BLaER1 (cell line): ENCODE measurements at regions not wholly inside any gene's neighbourhood (a gene's known extent, or its start where the extent isn't known, plus 50 kb on each side); places are given as distances from the start of the nearest gene placed in this dataset.

ENCODE experiments used
- H3K27ac ChIP-seq: shearing (Covaris generic); formaldehyde crosslinking; 2 replicates; pipeline ENCODE4 v1.8.1; 2022
- H3K27me3 ChIP-seq: shearing (Covaris generic); formaldehyde crosslinking; 2 replicates; pipeline ENCODE4 v1.8.1; 2022
- H3K36me3 ChIP-seq: shearing (Covaris generic); formaldehyde crosslinking; 2 replicates; pipeline ENCODE4 v1.8.1; 2022
- H3K4me1 ChIP-seq: shearing (Covaris generic); formaldehyde crosslinking; 2 replicates; pipeline ENCODE4 v1.8.1; 2022
- H3K4me2 ChIP-seq: shearing (Covaris generic); formaldehyde crosslinking; 2 replicates; pipeline ENCODE4 v1.8.1; 2022
- H3K4me3 ChIP-seq: shearing (Covaris generic); formaldehyde crosslinking; 2 replicates; pipeline ENCODE4 v1.8.1; 2022
- H3K9ac ChIP-seq: shearing (Covaris generic); formaldehyde crosslinking; 2 replicates; pipeline ENCODE4 v1.8.1; 2022
- H3K9me3 ChIP-seq: shearing (Covaris generic); formaldehyde crosslinking; 2 replicates; pipeline ENCODE4 v1.8.1; 2022
- H4K20me1 ChIP-seq: shearing (Covaris generic); formaldehyde crosslinking; 2 replicates; pipeline ENCODE4 v1.8.1; 2022
- Cebpa-rat ChIP-seq: shearing (Covaris generic); IDR thresholded peaks from 2 replicates; pipeline ENCODE4 v1.8.1; 2022

DNA sequence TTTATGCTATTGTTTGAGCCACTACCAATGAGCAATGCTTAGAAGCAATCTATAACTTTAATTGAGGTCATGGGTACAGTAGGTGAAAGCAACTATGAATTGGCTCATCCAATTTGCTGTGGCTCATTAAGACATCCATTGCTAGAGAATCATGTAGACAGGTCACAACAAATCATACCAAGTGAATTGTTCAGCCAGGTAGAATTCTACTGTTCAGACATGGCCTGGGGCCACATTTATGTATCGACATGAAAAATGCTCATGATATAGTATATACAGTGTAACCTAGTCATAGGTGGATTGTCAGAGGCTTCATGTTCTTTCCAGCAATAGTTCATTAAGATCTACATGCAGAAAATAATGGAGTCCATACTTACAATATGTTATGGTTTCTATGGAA is 633.7 kb upstream of the EYS start:
- Histone ChIP-seq H3K36me3 (no peaks in the 10 kb centered on the region), H3K4me1 (no peaks in the 10 kb centered on the region), H3K9me3 (no peaks in the 10 kb centered on the region), H4K20me1 (no peaks in the 10 kb centered on the region), H3K4me2 (no peak overlapping the region), H3K4me3 (no peak overlapping the region), H3K9ac (no peak overlapping the region), H3K27me3 (no peaks in the 10 kb centered on the region), H3K27ac (no peak overlapping the region)
- TF ChIP-seq Cebpa-rat = no peak

DNA sequence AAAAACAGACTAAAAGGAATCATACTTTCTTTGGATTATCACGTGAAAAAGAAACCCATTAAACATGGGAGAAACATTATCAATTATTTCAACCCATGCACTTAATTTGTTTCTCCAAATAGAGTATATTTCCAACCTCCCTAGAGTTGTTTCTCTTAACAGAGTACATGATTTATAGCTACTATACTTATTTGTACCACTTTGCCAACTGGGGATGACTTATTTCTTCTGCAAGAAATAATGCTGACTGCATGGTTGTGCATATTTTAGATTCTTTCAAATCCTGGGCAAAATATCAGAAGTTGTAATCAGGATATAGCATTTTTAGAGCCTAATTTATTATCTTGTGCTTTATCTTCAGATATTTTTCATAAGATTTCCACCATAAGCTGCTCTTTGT is 629.1 kb upstream of the EYS start:
- Histone ChIP-seq H4K20me1 (no peaks in the 10 kb centered on the region), H3K4me1 (no peaks in the 10 kb centered on the region), H3K27me3 (no peaks in the 10 kb centered on the region), H3K36me3 (no peaks in the 10 kb centered on the region), H3K9ac (no peak overlapping the region), H3K9me3 (no peaks in the 10 kb centered on the region), H3K27ac (no peak overlapping the region), H3K4me2 (no peak overlapping the region), H3K4me3 (no peak overlapping the region)
- TF ChIP-seq Cebpa-rat = no peak

DNA sequence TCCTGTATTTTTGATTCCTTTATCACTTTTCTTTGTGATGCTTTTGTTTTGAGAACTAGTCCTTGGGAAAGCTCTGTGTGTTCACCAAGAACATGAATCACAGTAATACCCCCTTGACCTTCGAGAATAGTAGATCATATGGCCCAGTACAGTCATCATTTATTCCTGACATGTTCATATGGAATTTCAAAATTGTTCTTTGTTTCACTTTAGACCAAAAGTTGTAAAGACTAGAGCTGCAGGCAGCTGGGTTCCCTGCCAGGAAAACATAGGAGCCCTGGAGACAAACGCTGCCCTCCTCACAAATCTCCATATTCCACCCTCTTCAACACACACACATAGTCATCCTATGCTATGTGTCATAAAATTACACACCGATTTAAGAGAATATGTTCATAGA is 621.2 kb upstream of the EYS start:
- Histone ChIP-seq H3K9me3 (no peaks in the 10 kb centered on the region), H3K4me2 (no peak overlapping the region), H3K4me1 (no peaks in the 10 kb centered on the region), H3K27me3 (no peaks in the 10 kb centered on the region), H3K27ac (no peak overlapping the region), H4K20me1 (no peaks in the 10 kb centered on the region), H3K36me3 (no peaks in the 10 kb centered on the region), H3K9ac (no peak overlapping the region), H3K4me3 (no peak overlapping the region)
- no peak for TF ChIP-seq Cebpa-rat

DNA sequence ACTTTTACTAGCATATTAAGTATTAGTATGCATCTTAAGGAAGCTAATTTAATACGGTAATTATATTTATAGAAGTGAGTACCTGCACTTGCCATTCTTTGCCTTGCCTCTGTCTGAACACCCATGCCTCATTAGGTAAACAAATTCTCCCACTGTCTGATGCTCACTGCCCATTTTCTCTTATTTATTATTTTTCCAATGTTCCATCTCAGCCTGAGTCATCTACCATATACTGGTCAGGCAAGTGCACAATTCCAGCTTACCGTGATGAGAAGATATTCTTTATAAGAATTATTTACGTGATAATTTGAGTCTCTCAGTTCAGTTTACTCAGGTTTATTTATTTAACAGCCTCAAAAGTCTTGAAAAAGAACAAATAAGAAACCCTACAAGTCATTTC is 619.2 kb upstream of the EYS start:
- no peaks in the 10 kb centered on the region for H3K4me1 ChIP-seq
- no peak for TF ChIP-seq Cebpa-rat
- no peak overlapping the region for H3K4me2 ChIP-seq
- no peak overlapping the region for H3K27ac ChIP-seq
- H3K9ac ChIP-seq = no peak overlapping the region
- H3K36me3 ChIP-seq = no peaks in the 10 kb centered on the region
- H3K9me3 ChIP-seq = no peaks in the 10 kb centered on the region
- no peaks in the 10 kb centered on the region for H4K20me1 ChIP-seq
- H3K4me3 ChIP-seq = no peak overlapping the region
- no peaks in the 10 kb centered on the region for H3K27me3 ChIP-seq

DNA sequence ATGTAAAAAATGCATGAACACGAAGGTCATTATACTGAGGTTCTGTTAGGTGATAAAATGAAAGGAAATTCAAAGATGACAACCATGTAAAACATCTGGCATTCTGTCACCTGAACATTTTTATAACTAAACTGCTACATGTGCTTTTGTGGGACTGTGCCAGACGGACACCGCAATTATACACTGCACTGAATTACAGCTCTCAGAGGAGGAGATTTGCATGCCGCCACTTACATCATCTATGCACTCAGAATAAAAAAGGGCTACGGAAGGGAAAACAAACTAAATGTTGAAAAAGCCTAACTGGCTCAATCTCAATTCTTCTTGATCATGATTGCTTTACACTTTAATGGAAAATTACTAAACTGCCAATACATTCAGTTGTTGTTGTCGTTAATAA is 614.0 kb upstream of the EYS start:
- no peak overlapping the region for H3K4me3 ChIP-seq
- H3K4me1 ChIP-seq = no peaks in the 10 kb centered on the region
- H3K36me3 ChIP-seq = no peaks in the 10 kb centered on the region
- H3K9ac ChIP-seq = no peak overlapping the region
- no peaks in the 10 kb centered on the region for H3K27me3 ChIP-seq
- no peak overlapping the region for H3K4me2 ChIP-seq
- no peaks in the 10 kb centered on the region for H3K9me3 ChIP-seq
- no peaks in the 10 kb centered on the region for H4K20me1 ChIP-seq
- no peak for TF ChIP-seq Cebpa-rat
- H3K27ac ChIP-seq = no peak overlapping the region

DNA sequence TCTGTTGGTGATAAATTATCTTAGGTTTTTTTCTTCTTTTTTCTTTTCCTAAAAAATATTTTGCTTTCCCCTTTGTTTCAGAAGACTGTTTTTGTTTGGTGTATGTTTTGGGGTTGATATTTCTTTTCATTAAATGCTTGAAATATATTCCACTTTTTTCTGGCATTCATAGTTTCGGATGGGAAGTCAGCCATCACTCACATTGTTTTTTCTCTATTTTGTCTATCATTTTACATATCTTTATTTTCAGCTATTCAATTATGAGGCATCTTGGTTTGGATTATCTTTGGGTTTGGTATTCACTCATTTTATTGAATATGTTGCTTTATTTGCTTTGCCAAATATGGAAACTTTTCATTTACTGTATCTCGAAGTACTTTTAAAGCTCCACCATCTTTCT is 600.5 kb upstream of the EYS start:
- no peak for TF ChIP-seq Cebpa-rat
- Histone ChIP-seq H3K4me3 (no peak overlapping the region), H3K9me3 (peaks cover 12% of the 10 kb centered on the region), H3K4me1 (no peaks in the 10 kb centered on the region), H3K36me3 (no peaks in the 10 kb centered on the region), H3K27me3 (no peaks in the 10 kb centered on the region), H3K27ac (no peak overlapping the region), H3K9ac (no peak overlapping the region), H3K4me2 (no peak overlapping the region), H4K20me1 (no peaks in the 10 kb centered on the region)

DNA sequence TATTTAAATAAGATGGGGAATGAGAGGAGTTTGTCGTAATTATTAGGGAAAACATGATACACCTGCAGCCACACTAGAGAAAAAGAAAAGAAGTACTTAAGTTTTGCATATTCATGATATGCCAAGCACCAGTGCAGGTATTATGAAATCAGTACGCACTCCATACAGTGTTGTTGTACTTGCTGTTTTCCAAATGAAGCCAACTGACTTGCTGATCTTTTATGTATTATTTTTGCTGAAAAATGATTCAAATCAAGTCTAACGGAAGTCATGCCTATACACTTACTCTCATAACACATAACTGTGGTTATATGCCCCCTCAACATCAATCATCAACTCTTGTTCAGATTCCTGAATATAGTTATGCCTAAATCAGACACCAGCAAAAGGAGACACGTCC is 584.9 kb upstream of the EYS start:
- no peaks in the 10 kb centered on the region for H3K27me3 ChIP-seq
- no peak for TF ChIP-seq Cebpa-rat
- no peaks in the 10 kb centered on the region for H3K4me1 ChIP-seq
- H3K4me3 ChIP-seq = no peak overlapping the region
- no peak overlapping the region for H3K27ac ChIP-seq
- no peaks in the 10 kb centered on the region for H4K20me1 ChIP-seq
- H3K9me3 ChIP-seq = no peaks in the 10 kb centered on the region
- H3K9ac ChIP-seq = no peak overlapping the region
- H3K4me2 ChIP-seq = no peak overlapping the region
- no peaks in the 10 kb centered on the region for H3K36me3 ChIP-seq

DNA sequence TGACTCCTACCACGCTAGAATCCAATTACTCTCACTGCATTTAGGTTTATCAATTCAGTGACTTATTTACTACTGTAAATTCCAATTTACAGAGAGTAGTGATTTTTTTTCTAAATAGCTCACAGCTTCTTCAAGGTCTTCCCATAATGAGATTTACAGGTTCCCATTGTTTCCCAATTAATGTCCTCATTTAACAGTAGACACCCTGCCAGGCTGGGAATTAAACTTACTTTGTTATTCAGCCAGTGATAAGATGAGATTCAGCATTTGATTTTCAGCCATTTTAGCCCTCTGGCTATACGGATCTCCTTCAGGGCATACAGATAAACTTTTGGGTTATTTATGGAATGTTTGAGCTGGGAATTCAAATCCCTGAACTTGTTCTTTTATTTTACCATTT is 582.9 kb upstream of the EYS start:
- no peak overlapping the region for H3K4me3 ChIP-seq
- H3K9ac ChIP-seq = no peak overlapping the region

DNA sequence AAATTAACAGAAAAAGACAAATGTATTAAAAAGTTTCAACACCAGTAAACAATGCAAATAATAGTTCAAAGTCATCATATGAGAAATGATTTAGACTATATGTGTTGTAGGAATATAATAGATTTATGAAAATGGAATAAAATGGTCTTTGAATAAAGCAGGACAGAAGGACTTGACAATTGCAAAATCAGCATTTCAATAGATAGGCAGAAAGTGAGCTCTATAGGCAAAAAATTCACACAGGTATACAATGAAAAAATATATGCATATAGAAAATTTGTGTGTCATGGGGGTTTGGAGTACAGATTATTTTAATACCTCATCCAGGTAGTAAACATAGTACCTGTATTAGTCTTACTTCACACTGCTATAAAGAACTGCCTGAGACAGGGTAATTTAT is 571.1 kb upstream of the EYS start:
- no peaks in the 10 kb centered on the region for H3K36me3 ChIP-seq
- no peaks in the 10 kb centered on the region for H3K4me1 ChIP-seq
- H3K27ac ChIP-seq = no peak overlapping the region
- H3K4me2 ChIP-seq = no peak overlapping the region
- H3K4me3 ChIP-seq = no peak overlapping the region
- H3K9me3 ChIP-seq = no peaks in the 10 kb centered on the region
- H3K27me3 ChIP-seq = no peaks in the 10 kb centered on the region
- TF ChIP-seq Cebpa-rat = no peak
- no peaks in the 10 kb centered on the region for H4K20me1 ChIP-seq
- H3K9ac ChIP-seq = no peak overlapping the region

More for the DNA sequence above, 582.9 kb upstream of the EYS start:
- Histone ChIP-seq H3K9me3 (no peaks in the 10 kb centered on the region), H3K4me1 (no peaks in the 10 kb centered on the region), H4K20me1 (no peaks in the 10 kb centered on the region), H3K36me3 (no peaks in the 10 kb centered on the region), H3K4me2 (no peak overlapping the region), H3K27ac (no peak overlapping the region), H3K27me3 (no peaks in the 10 kb centered on the region)
- no peak for TF ChIP-seq Cebpa-rat

DNA sequence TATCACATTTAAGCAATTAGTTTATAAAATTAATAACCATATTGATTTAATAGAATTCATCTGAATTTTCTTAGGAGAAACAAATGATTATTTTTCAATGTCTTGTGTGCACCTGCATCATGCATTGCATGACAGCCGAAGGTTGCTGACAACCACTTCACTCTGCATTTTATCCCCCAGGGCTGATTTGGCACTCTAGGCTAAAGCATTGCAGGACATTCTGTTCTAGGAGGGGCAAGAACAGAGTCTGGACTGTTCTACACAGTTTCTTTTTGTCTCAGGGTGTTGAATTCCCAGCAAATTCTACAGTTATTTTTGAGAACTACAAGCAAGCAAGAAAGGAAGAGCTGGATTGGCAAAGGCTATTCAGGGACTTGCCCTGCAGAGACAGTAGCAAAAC is 570.4 kb upstream of the EYS start:
- Histone ChIP-seq H3K27me3 (no peaks in the 10 kb centered on the region), H3K27ac (no peak overlapping the region), H3K36me3 (no peaks in the 10 kb centered on the region), H3K9me3 (no peaks in the 10 kb centered on the region), H3K4me1 (no peaks in the 10 kb centered on the region), H3K9ac (no peak overlapping the region), H3K4me3 (no peak overlapping the region), H4K20me1 (no peaks in the 10 kb centered on the region), H3K4me2 (no peak overlapping the region)
- TF ChIP-seq Cebpa-rat = no peak

DNA sequence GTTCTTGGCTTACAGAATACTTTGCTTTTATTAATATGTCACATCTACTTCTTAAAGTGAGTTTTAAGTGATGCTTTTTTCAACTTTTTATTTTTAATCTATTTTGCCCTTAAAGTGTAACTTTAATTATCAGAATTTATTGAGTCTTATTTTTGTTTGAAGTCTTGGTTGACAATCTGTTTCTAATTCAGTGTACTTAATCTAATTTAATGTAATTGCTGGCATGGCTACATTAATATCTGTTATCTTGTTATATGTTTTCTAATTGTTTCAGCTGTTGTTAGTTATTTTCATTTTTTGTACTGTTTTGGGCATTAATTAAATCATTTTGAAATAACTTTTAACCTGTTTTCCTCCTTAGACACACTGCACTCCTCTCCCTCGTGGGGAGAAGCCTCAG is 558.7 kb upstream of the EYS start:
- Histone ChIP-seq H3K9ac (no peak overlapping the region), H4K20me1 (no peaks in the 10 kb centered on the region), H3K4me3 (no peak overlapping the region), H3K36me3 (no peaks in the 10 kb centered on the region), H3K27me3 (no peaks in the 10 kb centered on the region), H3K9me3 (no peaks in the 10 kb centered on the region), H3K4me1 (no peaks in the 10 kb centered on the region), H3K27ac (no peak overlapping the region), H3K4me2 (no peak overlapping the region)
- TF ChIP-seq Cebpa-rat = no peak
